GM04503 (cell line): ENCODE measurements at regions not wholly inside any gene's neighbourhood (a gene's known extent, or its start where the extent isn't known, plus 50 kb on each side); places are given as distances from the start of the nearest gene placed in this dataset.

Experiments
- DNase-seq: peaks from one replicate; pipeline ENCODE4 v3.0.0-alpha.2; 2012; ENCODE audit warnings: low read depth

GRCh38 chr11:116148056-116148455 lies 624.7 kb downstream of the BUD13 start:
- DNase-seq, result no peak

GRCh38 chr11:116145187-116145865 lies 627.5 kb downstream of the BUD13 start:
- no peak for DNase-seq

GRCh38 chr11:116144387-116144958 lies 628.3 kb downstream of the BUD13 start:
- no peak for DNase-seq

- DNase-seq, result no peak
These were observed 634.1 kb upstream of the CADM1 start for GRCh38 chr11:116138280-116138679.

- no peak for DNase-seq
These were observed 633.5 kb upstream of the CADM1 start for GRCh38 chr11:116137753-116138152.

GRCh38 chr11:116136987-116137674 lies 632.9 kb upstream of the CADM1 start:
- DNase-seq, result no peak

GRCh38 chr11:116135891-116136290 lies 631.7 kb upstream of the CADM1 start:
- no peak for DNase-seq

- DNase-seq, result no peak
These were observed 630.2 kb upstream of the CADM1 start for GRCh38 chr11:116134450-116134849.

GRCh38 chr11:116132273-116132978 lies 628.2 kb upstream of the CADM1 start:
- no peak for DNase-seq

- no peak for DNase-seq
These were observed 625.9 kb upstream of the CADM1 start for GRCh38 chr11:116130122-116130521.

GRCh38 chr11:116129456-116129855 lies 625.2 kb upstream of the CADM1 start:
- DNase-seq, result no peak

GRCh38 chr11:116126562-116126961 lies 622.3 kb upstream of the CADM1 start:
- no peak for DNase-seq

GRCh38 chr11:116124922-116125714 lies 620.9 kb upstream of the CADM1 start:
- DNase-seq, result no peak

GRCh38 chr11:116123739-116124138 lies 619.5 kb upstream of the CADM1 start:
- no peak for DNase-seq

- no peak for DNase-seq
These were observed 618.7 kb upstream of the CADM1 start for GRCh38 chr11:116122697-116123472.

GRCh38 chr11:116119158-116119557 lies 614.9 kb upstream of the CADM1 start:
- DNase-seq, result no peak

- DNase-seq, result no peak
These were observed 613.9 kb upstream of the CADM1 start for GRCh38 chr11:116118138-116118470.

GRCh38 chr11:116117331-116118137 lies 613.3 kb upstream of the CADM1 start:
- no peak for DNase-seq

- DNase-seq, result no peak
These were observed 611.6 kb upstream of the CADM1 start for GRCh38 chr11:116115801-116116200.

GRCh38 chr11:116114198-116114651 lies 610.0 kb upstream of the CADM1 start:
- no peak for DNase-seq
